ENCODE measurements at regions not wholly inside any gene's neighbourhood (a gene's known extent, or its start where the extent isn't known, plus 50 kb on each side); places are given as distances from the start of the nearest gene placed in this dataset.
"Not testable (repeated sequence)": the region's sequence is repeated elsewhere in the genome, so short reads cannot be mapped to it uniquely, and the experiment has no call there.

- no peak for DNase-seq
- Histone ChIP-seq H3K4me3 (ENCODE audit: insufficient read depth, low read depth, low read length) (no peak overlapping the region), H3K36me3 (replicated peaks; ENCODE audit: control insufficient read depth, insufficient read depth, low read length) (no peaks in the 10 kb centered on the region), H3K27me3 (ENCODE audit: control insufficient read depth, insufficient read depth, low read length) (no peaks in the 10 kb centered on the region)
Measured at GRCh38 chrX:34275699-34276098, 143.6 kb upstream of the FAM47A start.

GRCh38 chrX:34270434-34270833, 138.3 kb upstream of the FAM47A start:
- no peak for DNase-seq
- H3K4me3 ChIP-seq (ENCODE audit: insufficient read depth, low read depth, low read length), result no peak overlapping the region
- no peaks in the 10 kb centered on the region for H3K36me3 ChIP-seq (replicated peaks; ENCODE audit: control insufficient read depth, insufficient read depth, low read length)
- H3K27me3 ChIP-seq (ENCODE audit: control insufficient read depth, insufficient read depth, low read length), result no peaks in the 10 kb centered on the region

GRCh38 chrX:34238896-34239295, 106.8 kb upstream of the FAM47A start:
- no peak for DNase-seq
- H3K4me3 ChIP-seq (ENCODE audit: insufficient read depth, low read depth, low read length), result no peak overlapping the region
- no peaks in the 10 kb centered on the region for H3K27me3 ChIP-seq (ENCODE audit: control insufficient read depth, insufficient read depth, low read length)
- H3K36me3 ChIP-seq (replicated peaks; ENCODE audit: control insufficient read depth, insufficient read depth, low read length), result no peaks in the 10 kb centered on the region

GRCh38 chrX:34230156-34230555, 98.0 kb upstream of the FAM47A start:
- DNase-seq; H3K4me3 ChIP-seq (ENCODE audit: insufficient read depth, low read depth, low read length); H3K36me3 ChIP-seq (replicated peaks; ENCODE audit: control insufficient read depth, insufficient read depth, low read length); H3K27me3 ChIP-seq (ENCODE audit: control insufficient read depth, insufficient read depth, low read length): not testable (repeated sequence)

- H3K4me3 ChIP-seq (ENCODE audit: insufficient read depth, low read depth, low read length), result no peak overlapping the region
- H3K36me3 ChIP-seq (replicated peaks; ENCODE audit: control insufficient read depth, insufficient read depth, low read length), result no peaks in the 10 kb centered on the region
- H3K27me3 ChIP-seq (ENCODE audit: control insufficient read depth, insufficient read depth, low read length), result no peaks in the 10 kb centered on the region
- no peak for DNase-seq
Measured at GRCh38 chrX:34227804-34228203, 95.7 kb upstream of the FAM47A start.

- no peak for DNase-seq
- Histone ChIP-seq H3K36me3 (replicated peaks; ENCODE audit: control insufficient read depth, insufficient read depth, low read length) (no peaks in the 10 kb centered on the region), H3K4me3 (ENCODE audit: insufficient read depth, low read depth, low read length) (no peak overlapping the region), H3K27me3 (ENCODE audit: control insufficient read depth, insufficient read depth, low read length) (no peaks in the 10 kb centered on the region)
Measured at GRCh38 chrX:34223574-34223973, 91.5 kb upstream of the FAM47A start.

- no peak for DNase-seq
- Histone ChIP-seq H3K4me3 (ENCODE audit: insufficient read depth, low read depth, low read length) (no peak overlapping the region), H3K36me3 (replicated peaks; ENCODE audit: control insufficient read depth, insufficient read depth, low read length) (no peaks in the 10 kb centered on the region), H3K27me3 (ENCODE audit: control insufficient read depth, insufficient read depth, low read length) (no peaks in the 10 kb centered on the region)
Measured at GRCh38 chrX:34218063-34218462, 85.9 kb upstream of the FAM47A start.

- no peak overlapping the region for H3K4me3 ChIP-seq (ENCODE audit: insufficient read depth, low read depth, low read length)
- no peak for DNase-seq
- no peaks in the 10 kb centered on the region for H3K27me3 ChIP-seq (ENCODE audit: control insufficient read depth, insufficient read depth, low read length)
- no peaks in the 10 kb centered on the region for H3K36me3 ChIP-seq (replicated peaks; ENCODE audit: control insufficient read depth, insufficient read depth, low read length)
Measured at GRCh38 chrX:34197946-34198345, 65.8 kb upstream of the FAM47A start.
